Stimulated activated CD4-positive, alpha-beta T cell treated with anti-CD3 and anti-CD28 coated beads, Interleukin-15, amount 100 ng/mL, for 24 hours (primary cell): ENCODE measurements at regions not wholly inside any gene's neighbourhood (a gene's known extent, or its start where the extent isn't known, plus 50 kb on each side); places are given as distances from the start of the nearest gene placed in this dataset.
A peak's percentile ranks its signal among the peaks of the same experiment; 100 is the strongest.

ENCODE experiments used
- DNase-seq: peaks from one replicate; pipeline ENCODE4 v3.0.0-alpha.2; 2020

DNA sequence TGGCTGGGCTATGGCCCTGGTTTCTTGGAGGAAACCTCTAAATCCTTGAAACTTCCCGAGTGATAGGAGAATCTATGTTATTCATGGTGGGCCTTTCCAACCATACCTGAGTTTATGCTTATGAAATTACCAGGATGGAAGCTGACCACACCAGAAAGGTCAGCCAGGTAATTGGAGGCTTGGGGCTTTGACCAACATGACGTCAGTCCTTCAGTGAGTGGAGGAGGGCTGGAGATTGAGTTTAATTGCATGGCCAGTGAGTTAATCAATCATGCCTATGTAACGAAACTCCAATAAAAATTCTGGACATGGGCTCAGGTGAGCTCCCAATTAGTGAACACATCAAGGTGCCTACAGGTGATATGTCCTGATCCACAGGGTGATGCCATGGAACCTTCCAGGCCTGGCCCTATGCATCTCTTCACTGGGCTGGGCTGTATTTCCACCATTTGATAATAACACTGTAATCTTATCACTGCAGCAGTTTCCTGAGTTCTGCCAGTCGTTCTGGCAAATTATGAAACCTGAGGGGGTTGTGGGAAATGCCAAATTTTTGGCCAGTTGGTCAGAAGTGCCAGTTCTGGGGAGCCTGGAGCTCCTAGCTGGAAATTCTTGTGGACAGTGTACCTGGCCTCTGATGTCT lies 106.5 kb downstream of the CDH26 start:
- DNase-seq, result no peak

DNA sequence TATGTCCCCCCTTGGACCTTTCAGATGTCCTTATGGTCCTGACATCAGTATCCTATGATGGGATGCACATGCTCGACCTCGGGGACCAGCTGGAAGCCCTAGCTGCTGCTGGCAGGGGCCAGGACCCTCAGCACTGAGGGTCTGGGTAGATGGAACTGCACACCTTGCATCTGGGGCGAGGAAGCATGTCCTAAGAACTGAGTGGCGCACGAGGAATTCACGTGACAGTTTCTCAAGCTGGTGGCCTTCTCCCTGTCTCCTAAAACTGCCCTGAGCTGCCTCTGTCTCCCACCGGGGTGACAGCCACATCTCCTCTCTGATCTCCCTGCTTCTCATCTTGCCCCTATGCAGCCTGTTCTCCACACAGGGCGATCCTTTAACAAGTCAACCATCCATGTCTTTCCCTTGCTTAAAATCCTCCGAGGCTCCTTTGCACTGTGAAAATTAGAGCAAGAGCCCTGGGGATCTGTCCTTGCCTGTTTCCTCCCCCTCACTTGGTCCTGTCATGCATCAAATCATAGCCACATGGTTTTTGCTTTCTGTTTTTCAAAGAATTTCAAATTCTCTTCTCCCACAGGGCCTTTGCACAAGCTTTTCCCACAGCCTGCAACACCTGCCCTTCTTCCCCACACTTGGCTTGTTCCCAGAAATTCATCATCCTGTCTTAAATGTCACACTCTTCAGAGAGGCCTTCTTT lies 107.7 kb downstream of the CDH26 start:
- DNase-seq, result no peak

DNA sequence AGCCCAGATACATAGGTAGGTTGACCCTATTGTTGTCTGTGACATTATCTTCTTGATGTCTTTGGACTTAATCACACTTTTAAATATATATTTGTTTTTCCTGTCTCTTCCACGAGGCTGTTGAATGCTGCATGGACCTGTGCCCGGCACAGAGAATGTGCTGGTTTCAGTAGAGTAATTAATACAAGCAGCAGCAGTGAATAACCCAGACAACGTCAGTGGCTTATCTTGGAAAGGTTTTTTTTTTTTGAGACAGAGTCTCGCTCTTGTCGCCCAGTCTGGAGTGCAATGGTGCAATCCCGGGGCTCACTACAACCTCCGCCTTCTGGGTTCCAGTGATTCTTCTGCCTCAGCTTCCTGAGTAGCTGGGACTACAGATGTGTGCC lies 108.2 kb downstream of the CDH26 start:
- no peak for DNase-seq

DNA sequence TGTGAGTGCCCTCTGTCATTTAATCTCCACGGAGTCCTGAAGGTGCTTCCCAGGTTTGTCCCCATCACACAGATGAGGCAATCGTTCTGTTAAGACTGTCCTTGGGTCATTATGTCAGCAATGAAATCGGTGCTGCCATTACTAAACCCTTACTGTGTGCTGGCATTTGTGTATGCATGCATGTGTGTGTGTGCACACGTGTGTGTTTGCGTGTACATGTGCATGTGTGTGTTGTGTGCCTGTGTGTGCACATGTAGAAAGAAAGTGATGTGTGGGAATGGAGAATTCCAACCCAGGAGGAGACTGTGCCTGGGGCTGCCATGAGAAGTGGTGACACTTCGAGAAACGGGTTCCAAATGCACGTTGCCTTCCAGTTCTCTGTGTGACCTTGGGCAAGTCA lies 110.3 kb downstream of the CDH26 start:
- DNase-seq, result no peak

DNA sequence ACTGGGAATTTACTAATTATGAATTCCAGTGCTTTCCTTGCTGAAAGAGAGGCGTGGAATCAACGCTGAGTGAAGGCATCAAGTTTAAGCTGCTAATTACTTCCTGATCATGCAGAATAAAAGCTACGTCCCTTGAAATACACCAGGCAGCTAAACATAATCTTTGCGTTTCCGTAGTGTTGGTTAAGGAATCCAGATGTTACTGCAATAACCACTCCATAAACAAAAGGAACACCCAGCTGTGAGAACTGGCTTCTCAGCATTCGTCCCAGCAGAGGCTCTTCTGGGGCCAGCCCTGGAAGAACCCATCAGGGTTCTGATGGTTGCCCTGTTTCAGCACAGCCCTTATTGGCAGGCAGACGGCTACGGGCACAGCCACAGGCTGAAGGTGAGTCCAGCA lies 111.4 kb downstream of the CDH26 start:
- DNase-seq, result no peak

DNA sequence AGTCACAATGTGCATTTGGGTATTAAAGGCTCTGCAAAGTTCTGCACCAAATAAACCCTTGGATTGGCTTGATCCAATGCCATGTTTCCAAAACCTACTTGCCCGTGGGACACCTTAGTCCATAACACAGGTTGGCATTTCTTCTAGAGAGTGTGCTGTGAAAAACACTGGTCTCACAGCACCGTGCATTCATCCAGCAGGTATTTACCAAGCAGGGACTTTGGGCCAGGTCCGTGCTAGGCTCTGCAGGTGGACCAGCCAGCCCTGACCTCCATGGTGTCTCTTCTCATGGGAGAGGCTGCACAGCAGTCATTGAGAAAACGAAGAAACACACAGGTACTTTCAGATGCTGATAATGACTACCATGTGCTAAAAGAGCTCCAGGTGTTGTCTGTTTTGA lies 112.6 kb downstream of the CDH26 start:
- no peak for DNase-seq

DNA sequence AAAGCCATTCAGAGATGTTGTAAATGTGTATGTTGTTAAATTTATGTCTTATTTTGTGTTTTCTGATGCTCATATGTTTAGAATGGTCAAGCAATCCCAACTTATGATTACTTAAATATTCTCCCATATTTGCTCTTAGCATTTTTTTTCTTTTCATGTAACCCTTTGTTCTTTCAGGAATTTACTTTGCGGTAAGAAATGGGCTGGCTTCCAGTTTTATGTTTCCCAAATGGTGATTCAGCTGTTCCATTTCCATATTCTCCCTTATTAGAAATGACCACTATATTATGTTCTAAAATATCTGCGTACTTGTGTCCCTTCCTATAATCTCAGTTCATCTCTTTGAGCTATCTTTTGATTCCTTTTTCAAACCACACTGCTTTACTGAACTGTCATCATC lies 113.7 kb downstream of the CDH26 start:
- no peak for DNase-seq

DNA sequence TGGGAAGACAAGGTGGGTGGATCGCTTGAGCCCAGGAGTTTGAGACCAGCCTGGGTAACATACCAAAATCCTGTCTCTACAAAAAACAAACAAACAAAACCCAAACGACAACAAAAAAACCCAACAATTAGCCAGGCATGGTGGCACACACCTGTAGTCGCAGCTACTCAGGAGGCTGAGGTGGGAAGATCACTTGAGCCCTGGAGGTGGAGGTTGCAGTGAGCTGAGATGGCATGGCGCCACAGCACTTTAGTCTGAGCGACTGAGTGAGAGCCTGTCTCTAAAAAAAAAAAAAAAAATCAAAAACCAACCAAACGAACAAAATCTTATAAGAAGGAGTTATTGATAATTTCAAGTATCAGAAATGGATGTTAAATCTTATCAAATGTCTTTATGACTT lies 114.9 kb downstream of the CDH26 start:
- DNase-seq, result no peak

DNA sequence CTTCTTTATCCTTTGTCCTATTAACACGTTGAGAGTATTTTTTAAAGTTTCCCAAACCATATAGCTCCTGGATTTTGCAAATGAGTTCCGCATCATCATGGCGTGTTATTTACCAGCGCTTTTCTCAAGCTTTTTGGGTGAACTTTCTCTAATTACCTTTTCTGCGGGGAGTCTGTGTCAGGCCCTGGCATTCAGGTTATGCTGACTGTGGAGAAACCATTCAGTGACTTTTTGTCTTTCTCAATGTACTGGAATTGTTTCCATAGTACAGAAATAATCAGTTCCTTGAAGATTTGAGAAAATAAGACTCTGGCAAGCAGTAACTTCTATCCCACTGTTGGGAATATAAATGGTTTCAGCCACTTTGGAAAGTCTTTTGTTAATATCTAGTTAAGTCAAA lies 115.3 kb downstream of the CDH26 start:
- no peak for DNase-seq

DNA sequence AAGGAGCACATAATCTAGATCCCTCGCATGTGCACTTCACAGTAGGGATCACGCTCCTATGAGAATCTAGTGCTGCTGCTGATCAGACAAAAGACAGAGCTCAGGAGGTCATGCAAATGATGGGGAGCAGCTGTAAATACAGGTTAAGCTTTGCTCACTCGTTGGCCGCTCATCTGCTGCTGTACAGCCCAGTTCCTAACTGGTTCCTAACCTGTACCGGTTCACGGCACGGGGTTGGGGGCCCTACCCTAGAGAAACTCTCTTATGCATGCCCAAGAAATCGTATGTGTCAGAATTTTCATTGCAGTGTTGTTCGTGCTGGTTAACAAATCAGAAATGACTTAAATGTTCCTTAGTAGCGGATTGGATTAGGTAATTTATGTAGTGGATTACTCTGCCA lies 116.1 kb downstream of the CDH26 start:
- no peak for DNase-seq

DNA sequence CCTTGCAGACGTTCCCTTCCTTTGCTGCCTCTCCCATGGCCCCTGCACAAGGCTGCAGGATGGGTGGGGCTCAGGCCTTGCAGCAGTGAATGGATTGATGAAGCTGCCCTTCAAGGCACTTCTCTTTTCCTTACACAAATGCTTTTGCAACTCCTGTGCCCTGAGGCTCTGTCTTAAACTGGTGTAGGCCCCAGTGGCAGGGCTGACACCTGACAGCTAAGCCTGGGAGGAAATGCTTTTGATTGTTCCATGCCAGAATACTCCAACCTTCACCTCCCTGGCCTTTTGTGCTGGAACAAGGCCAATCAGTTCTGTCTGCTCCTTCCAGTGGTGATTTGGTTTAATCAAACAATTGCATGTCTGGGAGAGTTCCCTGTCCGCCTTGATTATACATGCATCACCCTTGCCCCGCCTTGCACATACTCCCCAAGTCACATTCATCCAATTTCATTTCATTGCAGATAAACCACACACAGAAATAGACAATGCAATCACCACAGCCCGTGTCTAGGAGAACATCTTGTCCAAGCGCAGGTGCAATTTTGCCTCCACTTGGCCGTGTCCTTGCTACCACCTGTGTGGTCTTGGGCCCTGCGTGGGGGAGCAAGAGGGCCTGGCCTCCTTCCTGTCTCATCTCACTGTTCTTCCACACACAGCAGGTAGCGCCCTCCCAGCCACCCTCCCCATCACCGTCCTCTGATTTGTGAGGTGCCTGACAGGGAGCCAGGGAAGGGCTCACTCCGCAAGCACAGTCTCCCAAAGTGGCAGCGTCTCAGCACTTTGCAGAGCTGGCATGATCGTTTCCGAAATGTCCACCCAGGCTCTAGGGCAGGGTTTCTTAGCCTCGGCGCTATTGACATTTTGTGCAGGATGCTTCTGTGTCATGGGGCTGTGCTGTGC lies 120.4 kb downstream of the CDH26 start:
- no peak for DNase-seq

DNA sequence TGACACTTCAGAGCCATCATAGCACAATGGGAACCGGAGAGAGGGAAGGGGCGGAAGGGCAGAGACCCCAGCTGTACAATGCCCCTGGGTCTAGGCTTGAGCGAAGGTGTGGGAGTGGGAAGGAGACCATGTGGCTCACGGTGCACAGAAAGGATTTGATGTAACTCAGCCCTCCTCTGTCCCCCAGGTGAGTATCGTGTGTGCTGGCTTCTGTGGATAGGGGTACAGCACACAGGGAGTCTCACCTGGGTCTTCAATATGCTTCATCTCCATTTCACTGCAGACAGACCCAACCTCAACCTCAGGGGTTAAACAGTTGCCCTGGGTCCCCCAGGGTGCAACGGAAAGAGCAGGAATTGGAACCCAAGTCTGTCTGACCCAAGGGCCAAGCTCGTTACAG lies 122.2 kb downstream of the CDH26 start:
- DNase-seq, result no peak

DNA sequence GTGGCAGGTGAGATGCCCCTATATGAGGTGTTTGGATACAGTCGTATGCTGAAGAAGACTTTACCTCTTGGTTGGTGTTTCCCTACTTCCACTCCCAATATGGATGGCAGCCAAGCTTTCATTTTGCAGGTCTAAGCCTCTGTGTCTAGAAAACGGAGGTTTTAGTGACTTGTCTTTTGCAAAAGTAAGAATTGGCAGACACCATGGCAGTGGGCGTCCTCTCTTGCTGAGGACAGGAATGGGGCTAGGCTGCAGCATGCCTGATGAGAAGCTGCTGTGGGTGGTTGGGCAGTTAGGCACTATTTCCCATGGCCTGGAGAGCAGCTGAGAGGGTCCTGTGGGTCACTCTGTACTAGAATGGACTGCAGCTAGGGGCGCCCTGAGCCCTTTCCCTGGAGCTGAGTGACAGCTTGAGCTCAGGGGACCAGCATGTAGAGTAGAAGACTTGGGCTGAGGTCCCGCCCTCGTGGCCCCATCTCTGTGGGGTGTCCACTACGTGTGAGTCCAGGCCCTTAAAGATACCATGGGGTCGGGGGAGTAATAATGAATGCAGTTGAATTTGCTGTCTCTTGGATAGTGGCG lies 127.4 kb downstream of the CDH26 start:
- no peak for DNase-seq

DNA sequence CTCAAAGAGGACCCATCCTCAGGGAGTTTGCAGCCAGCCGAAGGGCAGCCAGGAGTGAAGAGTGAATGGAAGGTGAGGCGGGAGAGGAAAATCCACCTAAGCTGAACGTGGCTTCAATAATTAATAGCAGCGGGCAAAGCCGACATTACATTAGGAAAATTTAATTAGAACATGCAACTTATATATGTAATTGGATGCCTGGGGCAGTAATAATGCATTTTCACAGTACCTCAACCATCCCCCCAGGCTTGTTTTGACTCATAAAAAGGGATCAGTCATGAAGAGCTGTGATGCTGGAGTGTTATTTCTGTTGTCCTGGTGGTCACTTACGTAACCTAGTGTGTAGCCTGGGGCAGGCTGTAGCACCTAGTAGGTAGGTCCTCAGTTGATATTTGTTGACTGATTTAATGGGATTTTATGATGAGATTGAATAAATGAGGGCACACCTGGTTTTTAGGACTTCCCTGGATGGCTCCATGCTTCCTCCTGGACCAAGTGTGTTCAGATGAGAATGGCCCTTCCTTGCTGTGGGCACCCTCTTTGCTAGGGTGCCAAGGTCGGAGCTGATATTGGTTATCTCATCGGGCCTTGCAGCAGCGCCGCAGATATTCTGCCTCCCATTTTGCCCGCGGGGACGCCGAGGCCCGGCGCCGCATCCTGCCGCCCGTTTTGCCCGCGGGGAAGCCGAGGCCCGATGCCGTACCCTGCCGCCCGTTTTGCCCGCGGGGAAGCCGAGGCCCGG lies 128.8 kb downstream of the CDH26 start:
- no peak for DNase-seq

DNA sequence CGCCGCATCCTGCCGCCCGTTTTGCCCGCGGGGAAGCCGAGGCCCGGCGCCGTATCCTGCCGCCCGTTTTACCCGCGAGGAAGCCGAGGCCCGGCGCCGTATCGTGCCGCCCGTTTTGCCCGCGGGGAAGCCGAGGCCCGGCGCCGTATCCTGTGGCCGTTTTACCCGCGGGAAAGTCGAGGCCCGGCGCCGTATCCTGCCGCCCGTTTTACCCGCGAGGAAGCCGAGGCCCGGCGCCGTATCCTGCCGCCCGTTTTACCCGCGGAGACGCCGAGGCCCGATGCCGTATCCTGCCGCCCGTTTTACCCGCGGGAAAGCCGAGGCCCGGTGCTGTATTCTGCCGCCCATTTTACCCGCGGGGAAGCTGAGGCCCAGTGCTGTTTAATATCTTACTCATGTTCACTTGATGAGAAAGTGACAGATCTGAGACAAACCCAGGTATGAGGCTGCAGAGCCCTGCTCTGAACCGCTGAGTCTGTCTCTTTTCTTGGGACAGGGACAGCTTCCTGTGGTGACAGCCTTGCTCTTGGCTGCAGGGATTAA lies 129.4 kb downstream of the CDH26 start:
- DNase-seq, result peak; percentile 19

DNA sequence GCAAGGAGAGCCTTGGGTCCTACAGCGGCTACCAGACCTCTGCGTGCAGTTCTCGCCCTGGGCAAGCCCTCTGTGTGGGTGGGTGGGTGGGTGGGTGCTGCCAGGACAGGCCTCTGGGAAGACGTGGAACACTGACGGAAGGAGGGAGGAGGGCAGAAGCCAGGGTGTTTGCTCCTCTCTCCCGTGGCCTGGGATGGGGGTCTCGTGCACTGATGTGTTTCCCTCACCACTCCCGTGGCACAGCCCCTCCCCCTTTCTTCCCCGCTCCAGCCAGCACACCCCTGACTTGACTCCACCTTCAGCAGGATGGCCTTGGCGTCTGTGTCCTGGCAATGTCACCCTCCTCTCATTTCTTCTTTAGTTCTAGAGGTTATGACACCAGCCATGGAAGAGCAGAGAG lies 130.0 kb downstream of the CDH26 start:
- DNase-seq, result no peak

DNA sequence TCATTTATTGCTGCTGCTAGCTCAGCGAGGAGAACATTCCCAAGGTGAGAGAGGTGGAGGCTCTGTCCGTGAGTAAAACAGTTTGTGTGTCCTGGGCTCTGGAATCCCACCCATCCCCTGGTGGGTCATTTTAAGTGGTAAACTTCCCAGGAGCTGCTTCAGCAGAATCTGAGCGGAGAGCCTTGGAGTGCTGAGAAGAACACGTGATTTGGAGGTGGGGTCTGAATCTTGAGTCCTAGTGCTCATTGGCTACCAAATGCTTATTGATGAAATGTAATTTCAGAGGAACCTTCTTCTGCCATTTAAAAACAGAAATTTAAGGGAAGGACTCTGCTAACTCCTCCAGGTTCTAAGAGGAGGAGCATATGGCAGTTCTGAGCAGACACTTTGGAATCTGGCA lies 132.4 kb downstream of the CDH26 start:
- DNase-seq, result no peak

DNA sequence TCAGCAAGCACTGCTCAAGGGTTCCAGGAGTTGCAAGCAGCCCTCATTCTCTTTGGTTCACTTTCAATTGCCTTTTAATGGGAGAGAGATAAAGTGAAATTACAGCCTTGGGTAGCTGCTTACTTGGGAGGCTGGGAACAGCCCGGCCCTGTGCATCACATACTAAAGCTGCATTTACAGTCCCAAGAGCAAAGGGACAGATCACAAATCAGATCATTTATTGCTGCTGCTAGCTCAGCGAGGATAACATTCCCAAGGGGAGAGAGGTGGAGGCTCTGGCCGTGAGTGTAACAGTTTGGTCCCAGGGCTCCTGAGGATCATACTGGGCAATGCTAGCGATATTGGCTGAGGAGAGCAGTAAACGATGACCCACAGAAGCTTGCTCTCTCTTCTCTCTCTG lies 133.1 kb downstream of the CDH26 start:
- DNase-seq, result no peak

DNA sequence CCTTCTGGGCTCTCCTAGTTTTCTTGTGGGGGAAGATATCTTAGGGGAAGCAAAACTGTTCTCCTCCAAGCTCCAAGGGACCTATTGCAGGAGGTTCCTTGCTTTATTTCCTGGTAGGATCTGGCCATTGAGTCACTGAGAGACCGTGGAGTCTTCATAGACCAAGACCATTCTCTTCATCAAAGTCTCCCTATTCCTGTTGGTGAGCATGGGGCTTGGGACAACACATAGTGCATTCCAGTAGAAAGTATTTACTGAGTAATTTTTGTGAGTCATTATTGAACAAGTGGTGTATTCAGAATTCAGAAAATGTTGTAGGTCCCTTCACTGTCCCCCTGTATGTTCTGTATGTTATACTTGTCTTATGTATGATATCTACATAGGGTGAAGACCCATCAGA lies 133.6 kb downstream of the CDH26 start:
- no peak for DNase-seq

DNA sequence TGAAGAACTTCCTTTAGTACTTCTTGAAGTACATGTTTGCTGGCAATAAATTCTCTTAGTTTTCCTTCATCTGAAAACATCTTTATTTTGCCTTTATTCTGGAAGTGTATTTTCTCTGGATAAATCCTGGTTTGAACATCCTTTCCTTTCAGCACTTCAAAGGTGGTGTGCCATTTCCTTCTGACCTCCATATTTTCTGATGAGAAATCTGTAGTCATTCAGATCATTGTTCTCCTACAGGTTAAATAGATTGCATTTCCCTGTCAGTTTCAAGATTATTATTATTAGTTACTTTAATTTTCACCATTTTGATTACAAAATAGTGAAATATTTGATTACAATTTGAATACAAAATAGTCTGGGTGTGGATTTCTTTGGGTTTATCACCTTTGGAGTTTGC lies 134.5 kb downstream of the CDH26 start:
- DNase-seq, result no peak

DNA sequence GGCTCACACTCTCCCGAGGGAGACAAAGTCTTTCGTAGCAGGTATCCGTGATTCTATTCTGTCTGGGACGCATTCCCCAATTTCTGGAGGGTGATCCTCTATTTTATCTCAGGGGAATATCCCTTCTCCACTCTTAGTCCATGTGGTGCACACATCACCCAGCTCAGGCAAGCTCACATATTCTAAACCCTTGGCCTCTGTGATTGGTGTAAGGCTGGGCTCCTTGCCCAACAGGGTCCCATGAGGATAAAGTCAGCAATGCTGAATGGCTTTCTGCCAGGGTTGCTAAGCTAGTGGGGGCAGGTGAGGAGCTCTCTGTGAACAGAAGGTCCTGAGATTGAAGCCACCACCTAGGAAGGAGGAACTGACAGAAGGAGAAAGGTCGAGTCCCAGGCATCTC lies 137.2 kb downstream of the CDH26 start:
- no peak for DNase-seq

DNA sequence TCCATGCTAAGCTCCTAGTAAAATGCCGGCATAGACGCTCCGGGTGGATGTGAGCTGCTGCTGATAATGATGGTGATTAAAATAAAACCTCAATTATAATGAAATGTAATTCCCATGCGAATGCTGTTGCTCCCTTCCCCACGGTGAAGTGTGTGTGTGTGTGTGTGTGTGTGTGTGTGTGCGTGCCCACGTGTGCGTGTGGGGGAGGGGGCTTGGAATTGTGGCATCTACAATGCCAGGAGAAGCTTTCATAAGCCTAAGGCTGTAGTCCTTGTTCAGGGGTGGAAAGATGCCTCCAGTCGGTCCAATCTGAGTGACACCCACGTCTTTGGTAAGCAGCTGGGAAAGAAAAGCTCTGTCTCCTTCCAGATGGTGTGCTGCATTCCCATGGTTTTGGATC lies 137.9 kb downstream of the CDH26 start:
- DNase-seq, result no peak

DNA sequence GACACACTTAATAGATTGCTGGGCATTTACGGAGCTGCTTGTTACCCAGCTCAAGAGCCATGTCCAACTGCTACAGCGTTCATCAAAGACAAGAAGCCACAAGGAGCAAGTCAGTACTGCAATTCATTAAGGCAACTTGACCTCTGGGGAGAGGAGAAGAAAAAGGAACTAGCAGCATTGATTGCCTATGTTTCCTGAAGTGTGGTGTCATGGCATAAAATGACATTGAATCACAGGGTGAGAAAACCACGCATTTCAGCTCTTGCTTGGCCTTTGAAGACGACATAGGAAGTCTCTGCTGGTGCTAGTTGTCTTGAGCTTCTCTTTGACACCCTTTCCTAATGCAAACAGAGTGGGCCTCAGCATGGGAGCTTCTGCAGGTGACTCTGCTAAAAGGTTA lies 139.1 kb downstream of the CDH26 start:
- DNase-seq, result no peak
